Osteoblast (primary cell): ENCODE measurements at regions not wholly inside any gene's neighbourhood (a gene's known extent, or its start where the extent isn't known, plus 50 kb on each side); places are given as distances from the start of the nearest gene placed in this dataset.

Experiments used
- DNase-seq: peaks from one replicate; pipeline ENCODE4 v3.0.0; 2011; ENCODE audit warnings: low spot score, mixed read lengths; ENCODE audit not compliant: insufficient read length; ENCODE audit errors: missing footprints
- H2AFZ ChIP-seq: 2 replicates; pipeline ENCODE4 v1.6.0; 2011; ENCODE audit warnings: mild to moderate bottlenecking, low read length
- H3K27ac ChIP-seq: 2 replicates; pipeline ENCODE4 v1.5.1; 2011; ENCODE audit warnings: mild to moderate bottlenecking, low read depth, low read length, moderate library complexity
- H3K27me3 ChIP-seq: 2 replicates; pipeline ENCODE4 v1.6.0; 2012; ENCODE audit warnings: mild to moderate bottlenecking, control low read depth, inconsistent platforms, low read length, moderate library complexity; ENCODE audit not compliant: insufficient read depth
- H3K36me3 ChIP-seq: 2 replicates; pipeline ENCODE4 v1.5.1; 2011; ENCODE audit warnings: mild to moderate bottlenecking, low read length, control low read depth, moderate library complexity; ENCODE audit not compliant: insufficient read depth
- H3K4me1 ChIP-seq: 2 replicates; pipeline ENCODE4 v1.5.1; 2011; ENCODE audit warnings: mild to moderate bottlenecking, low read length, control low read depth, moderate library complexity; ENCODE audit not compliant: insufficient read depth
- H3K4me2 ChIP-seq: 2 replicates; pipeline ENCODE4 v1.6.0; 2011; ENCODE audit warnings: mild to moderate bottlenecking, low read length; ENCODE audit not compliant: insufficient read depth
- H3K4me3 ChIP-seq: fragments of 200-600 bp; sonication (generic); 3 replicates; pipeline ENCODE4 v1.5.1; 2012; ENCODE audit warnings: mild to moderate bottlenecking, low read length, inconsistent platforms; ENCODE audit not compliant: insufficient read depth
- H3K79me2 ChIP-seq: 2 replicates; pipeline ENCODE4 v1.6.0; 2012; ENCODE audit warnings: mild to moderate bottlenecking, low read length, control low read depth, inconsistent platforms; ENCODE audit not compliant: insufficient read depth
- H3K9me3 ChIP-seq: 2 replicates; pipeline ENCODE4 v1.5.1; 2011; ENCODE audit warnings: low read depth, low read length, control low read depth
- H4K20me1 ChIP-seq: 2 replicates; pipeline ENCODE4 v1.6.0; 2012; ENCODE audit warnings: mild to moderate bottlenecking, low read length, control low read depth; ENCODE audit not compliant: insufficient read depth
- TF ChIP-seq, protein P1 (sequence below): IDR thresholded peaks from 2 replicates; pipeline ENCODE4 v1.5.1; 2011; ENCODE audit warnings: mild to moderate bottlenecking, low read depth, low read length, moderate library complexity; ENCODE audit errors: extremely low read depth

- no peak overlapping the region for H3K27ac ChIP-seq
- no peaks in the 10 kb centered on the region for H3K36me3 ChIP-seq
- H3K4me2 ChIP-seq = no peak overlapping the region
- H3K27me3 ChIP-seq = no peaks in the 10 kb centered on the region
- TF ChIP-seq, protein P1, sequence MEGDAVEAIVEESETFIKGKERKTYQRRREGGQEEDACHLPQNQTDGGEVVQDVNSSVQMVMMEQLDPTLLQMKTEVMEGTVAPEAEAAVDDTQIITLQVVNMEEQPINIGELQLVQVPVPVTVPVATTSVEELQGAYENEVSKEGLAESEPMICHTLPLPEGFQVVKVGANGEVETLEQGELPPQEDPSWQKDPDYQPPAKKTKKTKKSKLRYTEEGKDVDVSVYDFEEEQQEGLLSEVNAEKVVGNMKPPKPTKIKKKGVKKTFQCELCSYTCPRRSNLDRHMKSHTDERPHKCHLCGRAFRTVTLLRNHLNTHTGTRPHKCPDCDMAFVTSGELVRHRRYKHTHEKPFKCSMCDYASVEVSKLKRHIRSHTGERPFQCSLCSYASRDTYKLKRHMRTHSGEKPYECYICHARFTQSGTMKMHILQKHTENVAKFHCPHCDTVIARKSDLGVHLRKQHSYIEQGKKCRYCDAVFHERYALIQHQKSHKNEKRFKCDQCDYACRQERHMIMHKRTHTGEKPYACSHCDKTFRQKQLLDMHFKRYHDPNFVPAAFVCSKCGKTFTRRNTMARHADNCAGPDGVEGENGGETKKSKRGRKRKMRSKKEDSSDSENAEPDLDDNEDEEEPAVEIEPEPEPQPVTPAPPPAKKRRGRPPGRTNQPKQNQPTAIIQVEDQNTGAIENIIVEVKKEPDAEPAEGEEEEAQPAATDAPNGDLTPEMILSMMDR = no peak
- H3K4me3 ChIP-seq = no peak overlapping the region
- no peaks in the 10 kb centered on the region for H3K9me3 ChIP-seq
- H3K4me1 ChIP-seq = no peaks in the 10 kb centered on the region
- no peaks in the 10 kb centered on the region for H4K20me1 ChIP-seq
- no peaks in the 10 kb centered on the region for H3K79me2 ChIP-seq
- no peak for DNase-seq
- no peak overlapping the region for H2AFZ ChIP-seq
These were observed 921.9 kb downstream of the QKI start for GRCh38 chr6:164336455-164336854.

- Histone ChIP-seq H3K4me2 (no peak overlapping the region), H3K9me3 (no peaks in the 10 kb centered on the region), H4K20me1 (no peaks in the 10 kb centered on the region), H3K27ac (no peak overlapping the region), H2AFZ (no peak overlapping the region), H3K36me3 (no peaks in the 10 kb centered on the region), H3K4me3 (no peak overlapping the region), H3K27me3 (no peaks in the 10 kb centered on the region), H3K4me1 (no peaks in the 10 kb centered on the region), H3K79me2 (no peaks in the 10 kb centered on the region)
- TF ChIP-seq, protein P1 = no peak
- DNase-seq = no peak
These were observed 916.5 kb downstream of the QKI start for GRCh38 chr6:164331026-164331425.

GRCh38 chr6:164325168-164325567, 910.6 kb downstream of the QKI start:
- Histone ChIP-seq H3K9me3 (no peaks in the 10 kb centered on the region), H3K27me3 (no peaks in the 10 kb centered on the region), H4K20me1 (no peaks in the 10 kb centered on the region), H3K79me2 (no peaks in the 10 kb centered on the region), H3K27ac (no peak overlapping the region), H3K36me3 (no peaks in the 10 kb centered on the region), H3K4me1 (no peaks in the 10 kb centered on the region), H2AFZ (no peak overlapping the region), H3K4me3 (no peak overlapping the region), H3K4me2 (no peak overlapping the region)
- DNase-seq = no peak
- TF ChIP-seq, protein P1 = no peak

- Histone ChIP-seq H3K4me2 (no peak overlapping the region), H3K36me3 (no peaks in the 10 kb centered on the region), H3K27me3 (no peaks in the 10 kb centered on the region), H3K9me3 (no peaks in the 10 kb centered on the region), H2AFZ (no peak overlapping the region), H3K4me1 (no peaks in the 10 kb centered on the region), H3K79me2 (no peaks in the 10 kb centered on the region), H3K4me3 (no peak overlapping the region), H4K20me1 (no peaks in the 10 kb centered on the region), H3K27ac (no peak overlapping the region)
- no peak for DNase-seq
- TF ChIP-seq, protein P1 = no peak
These were observed 908.0 kb downstream of the QKI start for GRCh38 chr6:164322533-164322932.
